Tibial nerve (tissue), 4 donors: ENCODE measurements at regions not wholly inside any gene's neighbourhood (a gene's known extent, or its start where the extent isn't known, plus 50 kb on each side); places are given as distances from the start of the nearest gene placed in this dataset.

Source experiments
- DNase-seq, 2 donors: peaks; one replicate each; pipeline ENCODE4 v3.0.0-alpha.2; 2019; ENCODE audit warnings: low spot score in 2 of 2
- H3K27ac ChIP-seq, 4 donors: fragments of 200-600 bp; sonication (generic) in 3 of 4; one replicate each; pipeline ENCODE4 v1.5.1; 2017 to 2019; ENCODE audit warnings: mild to moderate bottlenecking in 1 of 4
- H3K27me3 ChIP-seq, 2 donors: fragments of 200-600 bp; sonication (generic) in 1 of 2; one replicate each; pipeline versions ENCODE4 v1.5.1 to v1.6.0; 2017 to 2019
- H3K36me3 ChIP-seq, 3 donors: fragments of 200-600 bp; sonication (generic); one replicate each; pipeline ENCODE4 v1.5.1; 2018 to 2019
- H3K4me1 ChIP-seq, 4 donors: fragments of 200-600 bp; sonication (generic) in 3 of 4; one replicate each; pipeline ENCODE4 v1.5.1; 2017 to 2019
- H3K4me3 ChIP-seq, 4 donors: fragments of 200-600 bp; sonication (generic) in 3 of 4; one replicate each; pipeline ENCODE4 v1.5.1; 2017 to 2019; ENCODE audit warnings: mild to moderate bottlenecking in 1 of 4, moderate library complexity in 1 of 4
- H3K9me3 ChIP-seq, 4 donors: fragments of 200-600 bp; sonication (generic) in 3 of 4; one replicate each; pipeline ENCODE4 v1.5.1; 2017 to 2019
- EP300 ChIP-seq, 2 donors: sonication (generic); formaldehyde crosslinking; IDR thresholded peaks; one replicate each; pipeline ENCODE4 v1.6.1; 2017; ENCODE audit warnings: antibody characterized with exemption in 2 of 2, mild to moderate bottlenecking in 1 of 2
- POLR2A ChIP-seq, 2 donors: fragments of 450-650 bp; IDR thresholded peaks; one replicate each; pipeline ENCODE4 v1.6.1; 2017; ENCODE audit warnings: antibody characterized with exemption in 2 of 2, mild to moderate bottlenecking in 2 of 2, moderate library complexity in 2 of 2
- WGBS, 2 donors: methylation state at CpG; one replicate each; pipeline ENCODE4 v1.1.5; 2018; 5-methylcytosine and 5-hydroxymethylcytosine counted together
- TF ChIP-seq, protein P1 (sequence below), 5 experiments: fragments of 200-600 bp in 3 of 5; fragments of 450-650 bp in 2 of 5; sonication (generic) in 3 of 5; IDR thresholded peaks; one replicate each; pipeline ENCODE4 v1.5.1; 2016 to 2019; ENCODE audit warnings: antibody characterized with exemption in 5 of 5, mild to moderate bottlenecking in 3 of 5, moderate library complexity in 2 of 5

DNA sequence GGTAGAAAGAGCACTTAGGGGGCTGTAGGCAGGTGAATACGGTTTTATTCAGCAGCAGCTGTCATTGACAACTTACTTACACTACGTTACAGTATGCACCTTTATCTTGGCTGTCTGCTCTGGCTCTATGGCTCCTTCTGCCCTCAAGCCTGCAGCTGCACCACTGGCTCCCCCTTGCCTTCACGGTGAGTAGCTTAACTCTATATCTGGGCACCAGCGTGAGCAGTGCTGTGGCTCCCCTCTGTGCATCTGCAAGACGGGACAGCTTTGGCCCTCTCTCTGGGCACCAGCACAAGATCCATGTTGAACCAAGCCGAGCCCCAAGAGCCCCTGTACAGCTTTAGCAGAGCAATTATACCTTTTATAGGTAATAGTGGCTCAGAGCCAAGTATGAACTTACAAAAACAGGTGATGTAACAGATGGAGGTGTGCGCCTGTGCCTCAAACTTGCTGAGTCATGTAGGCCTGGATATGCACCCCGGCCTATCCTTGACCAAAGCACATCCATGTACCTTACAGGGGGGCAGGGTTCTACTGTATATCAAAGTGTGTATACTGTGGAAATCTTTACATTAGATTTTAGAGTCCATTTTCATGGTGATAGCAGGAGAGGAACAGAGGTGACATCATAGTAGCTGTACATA, 96.9 kb upstream of the CTSC start:
- DNase-seq = no peak
- H3K4me3 ChIP-seq = no peak overlapping the region
- TF ChIP-seq EP300 (IDR thresholded peaks at IDR 0.05) (no peak), POLR2A (IDR thresholded peaks at IDR 0.05) (no peak)
- TF ChIP-seq, protein P1, sequence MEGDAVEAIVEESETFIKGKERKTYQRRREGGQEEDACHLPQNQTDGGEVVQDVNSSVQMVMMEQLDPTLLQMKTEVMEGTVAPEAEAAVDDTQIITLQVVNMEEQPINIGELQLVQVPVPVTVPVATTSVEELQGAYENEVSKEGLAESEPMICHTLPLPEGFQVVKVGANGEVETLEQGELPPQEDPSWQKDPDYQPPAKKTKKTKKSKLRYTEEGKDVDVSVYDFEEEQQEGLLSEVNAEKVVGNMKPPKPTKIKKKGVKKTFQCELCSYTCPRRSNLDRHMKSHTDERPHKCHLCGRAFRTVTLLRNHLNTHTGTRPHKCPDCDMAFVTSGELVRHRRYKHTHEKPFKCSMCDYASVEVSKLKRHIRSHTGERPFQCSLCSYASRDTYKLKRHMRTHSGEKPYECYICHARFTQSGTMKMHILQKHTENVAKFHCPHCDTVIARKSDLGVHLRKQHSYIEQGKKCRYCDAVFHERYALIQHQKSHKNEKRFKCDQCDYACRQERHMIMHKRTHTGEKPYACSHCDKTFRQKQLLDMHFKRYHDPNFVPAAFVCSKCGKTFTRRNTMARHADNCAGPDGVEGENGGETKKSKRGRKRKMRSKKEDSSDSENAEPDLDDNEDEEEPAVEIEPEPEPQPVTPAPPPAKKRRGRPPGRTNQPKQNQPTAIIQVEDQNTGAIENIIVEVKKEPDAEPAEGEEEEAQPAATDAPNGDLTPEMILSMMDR (IDR thresholded peaks at IDR 0.05) = no peak
- no peak overlapping the region for H3K27ac ChIP-seq
- no peaks in the 10 kb centered on the region for H3K27me3 ChIP-seq
- H3K9me3 ChIP-seq = no peaks in the 10 kb centered on the region
- no peaks in the 10 kb centered on the region for H3K36me3 ChIP-seq
- no peaks in the 10 kb centered on the region for H3K4me1 ChIP-seq
- 80 to 83% methylated on average over 8 of the region's 8 CpGs for WGBS, 2 donors

DNA sequence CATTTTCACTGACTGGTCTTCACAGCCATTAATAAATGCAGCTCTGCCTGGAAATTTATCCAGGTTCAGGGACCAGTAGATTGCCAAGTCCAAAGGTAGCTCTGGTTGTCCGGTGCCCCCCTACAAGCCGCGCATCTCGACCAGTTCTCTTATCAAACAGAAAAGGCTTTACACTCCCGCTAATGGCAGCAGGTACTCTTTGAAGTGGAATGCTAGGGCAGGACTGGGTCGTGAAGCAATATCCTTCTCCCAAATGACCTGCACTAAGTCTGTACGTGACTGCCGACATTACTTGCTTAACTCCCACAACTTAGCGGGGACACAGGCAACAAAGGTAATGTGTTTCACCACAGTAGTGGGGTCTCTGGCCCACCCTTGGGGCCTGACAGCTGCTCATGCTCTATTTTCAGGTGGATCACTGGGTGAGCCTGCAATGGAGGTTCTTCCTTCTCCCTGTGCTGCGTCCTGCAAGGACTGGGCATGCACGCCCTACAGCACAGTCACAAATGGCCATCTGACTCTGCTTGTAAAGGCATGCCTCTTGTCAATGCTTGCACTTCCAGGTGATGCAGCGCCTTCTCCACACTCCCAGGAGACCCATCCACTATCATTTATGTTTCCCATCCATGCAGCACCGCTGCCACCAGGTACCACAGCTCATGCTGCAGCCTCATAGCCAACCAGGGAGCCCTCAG, 96.1 kb upstream of the CTSC start:
- Histone ChIP-seq H3K36me3 (no peaks in the 10 kb centered on the region), H3K27me3 (no peaks in the 10 kb centered on the region), H3K4me3 (no peak overlapping the region), H3K4me1 (no peaks in the 10 kb centered on the region), H3K27ac (no peak overlapping the region), H3K9me3 (no peaks in the 10 kb centered on the region)
- TF ChIP-seq POLR2A (IDR thresholded peaks at IDR 0.05) (no peak), EP300 (IDR thresholded peaks at IDR 0.05) (no peak)
- TF ChIP-seq, protein P1 (IDR thresholded peaks at IDR 0.05) = no peak
- WGBS, 2 donors = 88 to 95% methylated on average over 13 of the region's 13 CpGs
- DNase-seq = no peak

DNA sequence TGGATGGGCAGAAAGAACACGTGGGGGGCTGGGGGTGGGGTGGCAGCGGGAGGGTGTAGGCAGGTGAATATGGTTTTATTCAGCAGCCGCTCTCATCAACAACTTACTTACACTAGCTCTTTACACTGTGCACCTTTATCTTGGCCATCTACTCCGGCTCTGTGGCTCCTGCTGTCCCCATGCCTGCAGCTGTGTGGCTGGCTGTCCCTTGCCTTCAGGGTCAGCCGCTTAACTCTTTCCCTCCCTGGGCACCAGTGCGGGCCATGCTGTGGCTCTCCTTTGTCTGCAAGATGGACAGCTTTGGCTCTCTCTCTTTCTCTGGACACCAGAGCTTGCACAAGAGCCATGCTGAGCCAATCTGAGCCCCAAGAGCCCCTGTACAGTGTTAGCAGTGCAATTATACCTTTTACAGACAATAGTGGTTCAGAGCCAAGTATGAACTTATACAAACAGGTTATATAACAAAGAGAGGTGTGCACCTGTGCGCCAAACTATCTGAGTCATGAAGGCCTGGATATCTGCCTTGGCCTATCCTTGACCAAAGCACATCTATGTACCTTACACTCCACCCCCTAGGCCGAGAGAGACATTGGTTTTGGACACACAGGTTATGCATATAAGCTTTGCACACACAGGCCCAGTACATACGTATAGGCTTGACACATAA, 94.3 kb upstream of the CTSC start:
- Histone ChIP-seq H3K9me3 (no peaks in the 10 kb centered on the region), H3K4me1 (no peaks in the 10 kb centered on the region), H3K4me3 (no peak overlapping the region), H3K27me3 (no peaks in the 10 kb centered on the region), H3K36me3 (no peaks in the 10 kb centered on the region), H3K27ac (no peak overlapping the region)
- 84% methylated on average over 8 to 9 of the region's 9 CpGs for WGBS, 2 donors
- DNase-seq = no peak
- TF ChIP-seq, protein P1 (IDR thresholded peaks at IDR 0.05) = no peak
- TF ChIP-seq POLR2A (IDR thresholded peaks at IDR 0.05) = no peak
- no peak for TF ChIP-seq EP300 (IDR thresholded peaks at IDR 0.05)

DNA sequence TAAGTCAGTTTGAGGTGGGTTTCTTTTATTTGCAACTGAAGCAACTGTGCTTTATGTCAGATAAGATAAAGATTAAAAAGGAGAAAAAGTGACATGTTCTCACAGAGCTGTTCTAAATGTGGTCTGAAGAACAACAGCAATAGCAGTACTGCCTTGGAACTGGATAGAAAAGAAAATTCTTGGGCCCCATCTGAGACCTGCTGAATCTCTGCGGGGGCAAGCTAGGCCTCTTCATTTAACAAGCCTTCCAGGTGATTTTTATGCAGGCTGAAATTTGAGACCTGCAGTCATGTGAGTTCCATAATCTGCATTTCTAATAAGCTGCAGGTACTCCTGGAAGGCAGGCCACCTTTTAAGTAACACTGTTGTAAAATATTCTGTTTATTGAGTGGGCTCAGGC, 91.4 kb upstream of the CTSC start:
- Histone ChIP-seq H3K4me1 (no peaks in the 10 kb centered on the region), H3K27ac (no peak overlapping the region), H3K36me3 (no peaks in the 10 kb centered on the region), H3K27me3 (no peaks in the 10 kb centered on the region), H3K4me3 (no peak overlapping the region), H3K9me3 (no peaks in the 10 kb centered on the region)
- DNase-seq = no peak
- TF ChIP-seq, protein P1 (IDR thresholded peaks at IDR 0.05) = no peak
- no peak for TF ChIP-seq EP300 (IDR thresholded peaks at IDR 0.05)
- TF ChIP-seq POLR2A (IDR thresholded peaks at IDR 0.05) = no peak
- 75 to 86% methylated on average over 1 of the region's 1 CpG for WGBS, 2 donors

- TF ChIP-seq, protein P1 (IDR thresholded peaks at IDR 0.05) = no peak
- TF ChIP-seq POLR2A (IDR thresholded peaks at IDR 0.05) (no peak), EP300 (IDR thresholded peaks at IDR 0.05) (no peak)
- H3K4me1 ChIP-seq = no peaks in the 10 kb centered on the region
- 95 to 98% methylated on average over 2 of the region's 2 CpGs for WGBS, 2 donors
These were observed 90.2 kb upstream of the CTSC start for GRCh38 chr11:88427719-88428118.

More at GRCh38 chr11:88427719-88428118, 90.2 kb upstream of the CTSC start:
- Histone ChIP-seq H3K27ac (no peak overlapping the region), H3K4me3 (no peak overlapping the region), H3K9me3 (no peaks in the 10 kb centered on the region), H3K36me3 (peaks cover 0 to 2% (median 0%) of the 10 kb centered on the region in 3 donors), H3K27me3 (no peaks in the 10 kb centered on the region)
- DNase-seq = no peak
